ENCODE measurements at regions not wholly inside any gene's neighbourhood (a gene's known extent, or its start where the extent isn't known, plus 50 kb on each side); places are given as distances from the start of the nearest gene placed in this dataset.

DNA sequence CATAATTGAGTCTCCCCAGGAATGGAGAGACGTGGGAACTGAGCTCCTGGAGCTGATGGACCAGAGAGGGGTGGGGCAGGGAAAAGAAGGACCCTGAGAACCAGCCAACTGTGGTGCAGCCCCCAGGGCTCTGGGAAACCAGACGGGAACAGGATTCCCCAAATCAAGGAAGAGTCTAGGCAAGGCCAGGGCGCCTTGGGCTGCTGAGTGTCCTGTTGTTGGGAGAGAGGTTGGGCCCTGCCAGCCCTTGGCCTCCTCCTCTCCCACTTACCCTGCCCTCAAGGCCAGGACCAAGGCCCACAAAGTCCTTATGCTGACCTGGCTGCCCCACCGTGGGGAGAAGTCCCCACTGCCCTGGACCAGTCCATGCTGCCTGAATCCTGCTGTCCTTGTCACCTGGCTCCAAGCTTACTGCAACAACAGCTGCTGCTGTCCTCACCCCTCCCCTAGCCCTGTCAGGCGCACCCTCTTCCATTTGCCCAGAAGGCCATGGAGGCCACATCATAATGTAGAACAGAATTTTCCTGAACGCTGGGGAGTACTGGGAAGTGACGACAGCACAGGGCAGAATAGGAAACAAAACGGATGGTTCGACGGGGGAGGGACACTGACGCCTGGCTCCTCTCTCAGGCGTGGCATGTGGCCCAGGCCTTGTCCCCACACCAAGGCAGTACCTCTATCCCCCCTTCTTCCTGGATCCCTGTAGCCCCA, 132.9 kb upstream of the ZMIZ1 start:
- H3K27me3 ChIP-seq (ENCODE audit: control insufficient read depth in 1 of 2, insufficient read depth in 2 of 2, low read length in 2 of 2): no peaks in the 10 kb centered on the region
- WGBS, 2 donors: 83 to 89% methylated on average over 12 of the region's 12 CpGs
- no peaks in the 10 kb centered on the region for H3K9me3 ChIP-seq (ENCODE audit: control insufficient read depth in 2 of 2, insufficient read depth in 1 of 2, low read depth in 1 of 2, low read length in 1 of 2)
- H3K4me3 ChIP-seq (ENCODE audit: low read depth in 1 of 2, low read length in 2 of 2): no peak overlapping the region
- H3K4me1 ChIP-seq (ENCODE audit: control insufficient read depth in 2 of 2, insufficient read depth in 2 of 2, low read length in 1 of 2): peaks cover 9 to 18% of the 10 kb centered on the region in 2 donors
- H3K27ac ChIP-seq (ENCODE audit: low read depth in 2 of 2, low read length in 1 of 2): peak overlapping the region in 1 of 2 donors; percentile 93
- H3K36me3 ChIP-seq (ENCODE audit: control insufficient read depth in 2 of 2, insufficient read depth in 2 of 2, low read length in 1 of 2): no peaks in the 10 kb centered on the region

- peak overlapping the region; percentile 51 to 93 for H3K27ac ChIP-seq (ENCODE audit: low read depth in 2 of 2, low read length in 1 of 2)
- H3K4me1 ChIP-seq (ENCODE audit: control insufficient read depth in 2 of 2, insufficient read depth in 2 of 2, low read length in 1 of 2): peaks cover 5 to 18% of the 10 kb centered on the region in 2 donors
- H3K27me3 ChIP-seq (ENCODE audit: control insufficient read depth in 1 of 2, insufficient read depth in 2 of 2, low read length in 2 of 2): no peaks in the 10 kb centered on the region
- 66 to 71% methylated on average over 13 of the region's 13 CpGs for WGBS, 2 donors
- no peak overlapping the region for H3K4me3 ChIP-seq (ENCODE audit: low read depth in 1 of 2, low read length in 2 of 2)
- H3K36me3 ChIP-seq (ENCODE audit: control insufficient read depth in 2 of 2, insufficient read depth in 2 of 2, low read length in 1 of 2): no peaks in the 10 kb centered on the region
- H3K9me3 ChIP-seq (ENCODE audit: control insufficient read depth in 2 of 2, insufficient read depth in 1 of 2, low read depth in 1 of 2, low read length in 1 of 2): no peaks in the 10 kb centered on the region
Observed at GRCh38 chr10:78936412-78937342, 132.1 kb upstream of the ZMIZ1 start.

DNA sequence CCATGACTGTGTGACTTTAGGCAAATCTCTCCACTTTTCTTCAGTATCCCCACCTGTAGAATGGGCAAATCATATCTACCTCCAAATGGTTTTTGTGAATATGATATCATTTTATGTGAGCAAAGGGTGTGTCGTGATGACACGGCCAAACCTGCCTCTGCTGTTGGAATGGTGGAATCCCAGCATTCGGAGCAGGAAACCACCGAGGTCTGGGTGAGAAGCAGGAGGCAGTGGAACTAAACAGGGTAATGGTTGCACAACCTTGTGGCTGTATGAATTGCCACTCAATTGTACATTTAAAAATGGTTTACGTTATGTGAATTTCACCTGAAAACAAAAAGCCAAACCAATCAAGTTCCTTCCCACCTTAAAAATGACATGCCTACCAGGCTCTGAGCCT, 131.4 kb upstream of the ZMIZ1 start:
- peaks cover 5 to 18% of the 10 kb centered on the region in 2 donors for H3K4me1 ChIP-seq (ENCODE audit: control insufficient read depth in 2 of 2, insufficient read depth in 2 of 2, low read length in 1 of 2)
- H3K27ac ChIP-seq (ENCODE audit: low read depth in 2 of 2, low read length in 1 of 2): peak overlapping the region; percentile 51 to 93
- H3K4me3 ChIP-seq (ENCODE audit: low read depth in 1 of 2, low read length in 2 of 2): no peak overlapping the region
- no peaks in the 10 kb centered on the region for H3K36me3 ChIP-seq (ENCODE audit: control insufficient read depth in 2 of 2, insufficient read depth in 2 of 2, low read length in 1 of 2)
- WGBS, 2 donors: 54 to 61% methylated on average over 5 of the region's 5 CpGs
- no peaks in the 10 kb centered on the region for H3K9me3 ChIP-seq (ENCODE audit: control insufficient read depth in 2 of 2, insufficient read depth in 1 of 2, low read depth in 1 of 2, low read length in 1 of 2)
- no peaks in the 10 kb centered on the region for H3K27me3 ChIP-seq (ENCODE audit: control insufficient read depth in 1 of 2, insufficient read depth in 2 of 2, low read length in 2 of 2)

DNA sequence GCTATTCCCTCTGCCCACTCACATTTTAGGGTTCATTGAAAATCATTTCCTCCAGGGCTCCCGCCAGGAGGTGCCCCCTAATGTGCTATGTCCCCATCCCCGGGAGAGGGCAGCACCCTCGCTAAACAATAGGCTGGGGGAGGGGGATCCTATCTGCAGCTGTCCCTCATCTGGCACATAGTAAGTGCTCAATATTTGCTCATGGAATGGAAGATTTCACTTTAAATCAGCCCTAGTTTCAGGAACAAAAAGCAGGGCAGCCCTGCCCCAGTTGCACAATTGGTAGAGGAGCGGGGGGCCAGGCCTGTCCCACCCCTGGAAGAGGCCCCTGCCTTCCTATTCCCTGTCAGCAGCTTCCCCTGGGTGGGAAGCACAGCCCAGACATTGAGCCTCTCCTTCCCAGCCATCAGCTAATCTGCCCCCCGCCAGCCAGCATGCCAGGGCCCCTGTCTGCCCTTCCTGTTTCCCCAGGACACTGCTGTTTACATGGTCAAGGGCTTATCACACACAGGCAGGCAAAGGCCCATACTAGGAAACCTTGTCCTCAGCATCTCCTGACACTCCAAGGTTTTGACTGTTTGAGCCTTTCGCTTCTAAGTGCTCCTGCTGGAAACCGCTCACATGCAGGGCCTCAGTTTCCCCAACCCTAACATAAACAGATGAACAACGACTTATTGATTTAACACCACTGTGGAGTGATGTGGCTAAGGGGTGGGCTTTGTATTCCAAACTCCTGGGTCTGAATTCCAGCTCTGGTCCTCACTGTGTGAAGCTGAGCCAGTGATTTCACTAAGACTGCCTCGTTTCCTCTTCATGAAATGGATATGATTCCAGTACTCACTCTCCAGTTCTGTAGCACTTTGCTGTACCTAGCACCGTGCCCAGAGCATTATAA, 130.7 kb upstream of the ZMIZ1 start:
- no peaks in the 10 kb centered on the region for H3K36me3 ChIP-seq (ENCODE audit: control insufficient read depth in 2 of 2, insufficient read depth in 2 of 2, low read length in 1 of 2)
- H3K9me3 ChIP-seq (ENCODE audit: control insufficient read depth in 2 of 2, insufficient read depth in 1 of 2, low read depth in 1 of 2, low read length in 1 of 2): no peaks in the 10 kb centered on the region
- H3K4me3 ChIP-seq (ENCODE audit: low read depth in 1 of 2, low read length in 2 of 2): no peak overlapping the region
- 68 to 72% methylated on average over 10 of the region's 10 CpGs for WGBS, 2 donors
- H3K27ac ChIP-seq (ENCODE audit: low read depth in 2 of 2, low read length in 1 of 2): peak overlapping the region in 1 of 2 donors; percentile 93
- H3K27me3 ChIP-seq (ENCODE audit: control insufficient read depth in 1 of 2, insufficient read depth in 2 of 2, low read length in 2 of 2): no peaks in the 10 kb centered on the region
- H3K4me1 ChIP-seq (ENCODE audit: control insufficient read depth in 2 of 2, insufficient read depth in 2 of 2, low read length in 1 of 2): peaks cover 5 to 18% of the 10 kb centered on the region in 2 donors

DNA sequence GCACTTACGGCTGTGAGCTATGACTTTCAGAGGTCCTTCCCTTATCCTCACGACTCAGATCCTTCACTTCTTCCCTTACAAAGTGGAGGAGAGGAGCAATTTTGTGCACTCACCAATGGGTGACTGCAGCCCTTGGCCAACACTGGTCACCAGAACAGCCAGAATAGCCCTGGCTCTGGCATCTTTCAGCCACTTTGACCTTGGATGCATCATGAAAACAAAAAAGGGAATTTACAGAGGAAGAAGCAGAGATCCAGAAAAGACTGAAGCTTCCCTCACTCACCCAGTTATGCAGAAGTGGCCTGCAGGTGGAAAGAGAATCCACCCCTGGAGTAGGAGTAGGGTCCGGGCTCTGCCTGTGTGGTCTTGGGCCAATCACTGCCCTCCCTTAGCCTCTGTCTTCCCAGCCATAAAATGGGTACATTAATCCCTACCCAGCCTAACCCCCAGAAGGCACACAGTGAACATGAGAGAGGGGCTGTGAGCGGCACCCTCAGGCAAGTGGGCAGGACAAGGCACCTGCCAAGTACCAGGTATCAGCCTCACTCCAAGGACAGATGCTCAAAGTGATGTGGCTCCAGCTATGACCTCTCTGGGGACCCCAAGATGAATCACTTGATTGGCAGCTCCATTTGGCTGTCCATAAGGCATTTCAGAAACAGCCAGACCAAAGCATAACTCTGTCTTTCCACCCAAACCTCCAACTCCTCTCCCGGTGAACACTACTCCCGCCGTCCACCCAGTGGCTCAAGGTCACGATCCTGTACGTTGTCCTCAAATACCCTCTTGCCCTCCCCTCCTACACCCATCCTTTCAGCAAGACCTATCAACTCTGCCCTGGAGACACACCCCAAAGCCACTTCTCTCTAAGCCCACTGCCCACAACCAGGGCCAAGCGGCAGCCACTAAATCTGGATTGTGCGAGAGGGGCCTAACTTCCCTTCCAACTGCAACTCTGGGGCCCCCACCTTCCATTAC, 129.8 kb upstream of the ZMIZ1 start:
- Histone ChIP-seq H3K27ac (ENCODE audit: low read depth in 2 of 2, low read length in 1 of 2) (no peak overlapping the region), H3K27me3 (ENCODE audit: control insufficient read depth in 1 of 2, insufficient read depth in 2 of 2, low read length in 2 of 2) (no peaks in the 10 kb centered on the region)

GRCh38 chr10:78942091-78942501, 126.7 kb upstream of the ZMIZ1 start:
- H3K27ac ChIP-seq (ENCODE audit: low read depth in 2 of 2, low read length in 1 of 2): no peak overlapping the region

More for the DNA sequence above, 129.8 kb upstream of the ZMIZ1 start:
- Histone ChIP-seq H3K4me3 (ENCODE audit: low read depth in 1 of 2, low read length in 2 of 2) (no peak overlapping the region), H3K9me3 (ENCODE audit: control insufficient read depth in 2 of 2, insufficient read depth in 1 of 2, low read depth in 1 of 2, low read length in 1 of 2) (no peaks in the 10 kb centered on the region), H3K36me3 (ENCODE audit: control insufficient read depth in 2 of 2, insufficient read depth in 2 of 2, low read length in 1 of 2) (no peaks in the 10 kb centered on the region), H3K4me1 (ENCODE audit: control insufficient read depth in 2 of 2, insufficient read depth in 2 of 2, low read length in 1 of 2) (peaks cover 5 to 18% of the 10 kb centered on the region in 2 donors)
- WGBS, 2 donors: 95 to 96% methylated on average over 11 of the region's 11 CpGs

GRCh38 chr10:78944723-78945312, 123.9 kb upstream of the ZMIZ1 start:
- WGBS, 2 donors: 40 to 56% methylated on average over 3 of the region's 3 CpGs
- no peak overlapping the region for H3K4me3 ChIP-seq (ENCODE audit: low read depth in 1 of 2, low read length in 2 of 2)

More at GRCh38 chr10:78942091-78942501, 126.7 kb upstream of the ZMIZ1 start:
- Histone ChIP-seq H3K36me3 (ENCODE audit: control insufficient read depth in 2 of 2, insufficient read depth in 2 of 2, low read length in 1 of 2) (no peaks in the 10 kb centered on the region), H3K27me3 (ENCODE audit: control insufficient read depth in 1 of 2, insufficient read depth in 2 of 2, low read length in 2 of 2) (no peaks in the 10 kb centered on the region), H3K4me3 (ENCODE audit: low read depth in 1 of 2, low read length in 2 of 2) (no peak overlapping the region), H3K9me3 (ENCODE audit: control insufficient read depth in 2 of 2, insufficient read depth in 1 of 2, low read depth in 1 of 2, low read length in 1 of 2) (no peaks in the 10 kb centered on the region), H3K4me1 (ENCODE audit: control insufficient read depth in 2 of 2, insufficient read depth in 2 of 2, low read length in 1 of 2) (peaks cover 3 to 12% of the 10 kb centered on the region in 2 donors)
- WGBS, 2 donors: 74 to 77% methylated on average over 4 of the region's 4 CpGs

GRCh38 chr10:78945838-78946237, 122.9 kb upstream of the ZMIZ1 start:
- H3K36me3 ChIP-seq (ENCODE audit: control insufficient read depth in 2 of 2, insufficient read depth in 2 of 2, low read length in 1 of 2): no peaks in the 10 kb centered on the region
- H3K4me1 ChIP-seq (ENCODE audit: control insufficient read depth in 2 of 2, insufficient read depth in 2 of 2, low read length in 1 of 2): peaks cover 10 to 16% of the 10 kb centered on the region in 2 donors
- no peaks in the 10 kb centered on the region for H3K27me3 ChIP-seq (ENCODE audit: control insufficient read depth in 1 of 2, insufficient read depth in 2 of 2, low read length in 2 of 2)
- no peak overlapping the region for H3K4me3 ChIP-seq (ENCODE audit: low read depth in 1 of 2, low read length in 2 of 2)
- 85 to 92% methylated on average over 4 of the region's 4 CpGs for WGBS, 2 donors
- H3K9me3 ChIP-seq (ENCODE audit: control insufficient read depth in 2 of 2, insufficient read depth in 1 of 2, low read depth in 1 of 2, low read length in 1 of 2): no peaks in the 10 kb centered on the region
- peak overlapping the region in 1 of 2 donors; percentile 11 for H3K27ac ChIP-seq (ENCODE audit: low read depth in 2 of 2, low read length in 1 of 2)

More at GRCh38 chr10:78944723-78945312, 123.9 kb upstream of the ZMIZ1 start:
- H3K36me3 ChIP-seq (ENCODE audit: control insufficient read depth in 2 of 2, insufficient read depth in 2 of 2, low read length in 1 of 2): no peaks in the 10 kb centered on the region
- no peaks in the 10 kb centered on the region for H3K27me3 ChIP-seq (ENCODE audit: control insufficient read depth in 1 of 2, insufficient read depth in 2 of 2, low read length in 2 of 2)
- peak overlapping the region in 1 of 2 donors; percentile 43 for H3K27ac ChIP-seq (ENCODE audit: low read depth in 2 of 2, low read length in 1 of 2)
- no peaks in the 10 kb centered on the region for H3K9me3 ChIP-seq (ENCODE audit: control insufficient read depth in 2 of 2, insufficient read depth in 1 of 2, low read depth in 1 of 2, low read length in 1 of 2)
- H3K4me1 ChIP-seq (ENCODE audit: control insufficient read depth in 2 of 2, insufficient read depth in 2 of 2, low read length in 1 of 2): peaks cover 10% of the 10 kb centered on the region in 2 donors

Measured in esophagus (tissue), 2 donors.